ENCODE measurements at regions not wholly inside any gene's neighbourhood (a gene's known extent, or its start where the extent isn't known, plus 50 kb on each side); places are given as distances from the start of the nearest gene placed in this dataset.

- 100% methylated on average over 1 of the region's 3 CpGs for WGBS (ENCODE audit: insufficient coverage)
- H3K9me3 ChIP-seq (ENCODE audit: control extremely low read depth in 1 of 5, control insufficient read depth in 4 of 5, insufficient read depth in 2 of 5, low read depth in 1 of 5, low read length in 4 of 5) = peaks cover 0 to 3% (median 2%) of the 10 kb centered on the region in 5 experiments
- no peak overlapping the region for H3K27ac ChIP-seq (ENCODE audit: insufficient read depth in 1 of 2, low read depth in 1 of 2, low read length in 2 of 2, poor library complexity in 1 of 2, severe bottlenecking in 2 of 2)
Measured at GRCh38 chr11:29025001-29025400, 916.8 kb downstream of the METTL15 start.

DNA sequence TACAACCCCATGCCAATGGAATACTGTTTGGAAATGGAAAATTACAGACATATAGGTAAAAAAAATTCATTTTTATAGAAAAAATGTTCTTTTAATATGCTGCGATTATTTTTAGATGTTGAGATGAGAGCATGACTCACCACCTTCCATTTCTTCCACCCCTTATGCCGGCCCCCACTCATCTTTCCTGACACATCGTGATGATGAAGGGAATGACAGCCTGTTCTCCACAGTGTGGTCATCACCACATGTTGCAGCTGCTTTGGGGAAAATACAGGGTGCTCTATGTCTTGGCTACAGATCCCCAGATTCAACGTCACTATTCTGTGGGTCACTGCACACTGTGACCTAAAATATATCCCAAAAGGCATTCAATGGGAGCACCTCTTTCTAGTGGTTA, 916.2 kb downstream of the METTL15 start:
- H3K27me3 ChIP-seq (replicated peaks in 2 of 5; ENCODE audit: control insufficient read depth in 4 of 5, insufficient read depth in 5 of 5, low read length in 4 of 5) = no peaks in the 10 kb centered on the region
- no peak overlapping the region for H3K27ac ChIP-seq (ENCODE audit: insufficient read depth in 1 of 2, low read depth in 1 of 2, low read length in 2 of 2, poor library complexity in 1 of 2, severe bottlenecking in 2 of 2)
- H3K36me3 ChIP-seq (ENCODE audit: control insufficient read depth in 4 of 4, insufficient read depth in 4 of 4, low read length in 3 of 4) = no peaks in the 10 kb centered on the region
- ChIA-PET POLR2A (no interaction called here), CTCF (no interaction called here)
- 100% methylated on average over 1 of the region's 4 CpGs for WGBS (ENCODE audit: insufficient coverage)
- no peak for DNase-seq
- H3K9me3 ChIP-seq (ENCODE audit: control extremely low read depth in 1 of 5, control insufficient read depth in 4 of 5, insufficient read depth in 2 of 5, low read depth in 1 of 5, low read length in 4 of 5) = peaks cover 0 to 3% (median 2%) of the 10 kb centered on the region in 5 experiments
- no peak overlapping the region for H3K4me3 ChIP-seq (ENCODE audit: control insufficient read depth in 1 of 7, extremely low read depth in 1 of 7, insufficient read depth in 4 of 7, low read depth in 2 of 7, low read length in 6 of 7)
- H3K4me1 ChIP-seq (ENCODE audit: control extremely low read depth in 1 of 4, control insufficient read depth in 4 of 4, insufficient read depth in 4 of 4, low read length in 3 of 4) = no peaks in the 10 kb centered on the region

More at GRCh38 chr11:29025001-29025400, 916.8 kb downstream of the METTL15 start:
- Histone ChIP-seq H3K36me3 (ENCODE audit: control insufficient read depth in 4 of 4, insufficient read depth in 4 of 4, low read length in 3 of 4) (no peaks in the 10 kb centered on the region), H3K4me1 (ENCODE audit: control extremely low read depth in 1 of 4, control insufficient read depth in 4 of 4, insufficient read depth in 4 of 4, low read length in 3 of 4) (no peaks in the 10 kb centered on the region), H3K27me3 (replicated peaks in 2 of 5; ENCODE audit: control insufficient read depth in 4 of 5, insufficient read depth in 5 of 5, low read length in 4 of 5) (no peaks in the 10 kb centered on the region), H3K4me3 (ENCODE audit: control insufficient read depth in 1 of 7, extremely low read depth in 1 of 7, insufficient read depth in 4 of 7, low read depth in 2 of 7, low read length in 6 of 7) (no peak overlapping the region)
- DNase-seq = no peak
- CTCF ChIA-PET = no interaction called here
- POLR2A ChIA-PET = no interaction called here

DNA sequence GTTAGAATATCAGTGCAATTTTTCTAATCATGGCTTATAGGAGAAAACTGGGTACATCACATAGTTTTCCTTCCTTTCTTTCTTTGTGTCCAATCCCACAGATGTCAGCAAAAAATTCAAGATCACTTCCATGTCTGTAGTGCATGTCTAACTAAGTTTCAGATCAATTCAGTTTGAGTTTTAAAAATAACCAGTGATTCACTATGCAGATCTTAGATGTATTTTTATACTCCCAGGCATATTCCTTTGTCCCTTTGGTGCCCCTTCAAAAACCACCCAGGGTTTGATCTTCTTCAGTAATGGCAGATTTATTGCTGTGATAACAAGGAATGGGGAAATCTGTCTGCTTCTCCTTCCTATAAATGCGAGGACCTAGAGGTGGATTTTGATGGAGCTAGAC, 915.6 kb downstream of the METTL15 start:
- H3K9me3 ChIP-seq (ENCODE audit: control extremely low read depth in 1 of 5, control insufficient read depth in 4 of 5, insufficient read depth in 2 of 5, low read depth in 1 of 5, low read length in 4 of 5) = peaks cover 0 to 3% (median 2%) of the 10 kb centered on the region in 5 experiments
- ChIA-PET POLR2A (no interaction called here), CTCF (no interaction called here)
- H3K36me3 ChIP-seq (ENCODE audit: control insufficient read depth in 4 of 4, insufficient read depth in 4 of 4, low read length in 3 of 4) = no peaks in the 10 kb centered on the region
- H3K27ac ChIP-seq (ENCODE audit: insufficient read depth in 1 of 2, low read depth in 1 of 2, low read length in 2 of 2, poor library complexity in 1 of 2, severe bottlenecking in 2 of 2) = no peak overlapping the region
- H3K27me3 ChIP-seq (replicated peaks in 2 of 5; ENCODE audit: control insufficient read depth in 4 of 5, insufficient read depth in 5 of 5, low read length in 4 of 5) = no peaks in the 10 kb centered on the region
- DNase-seq = no peak
- WGBS (ENCODE audit: insufficient coverage) = no CpG with 5 or more reads among the region's 1 CpG
- H3K4me1 ChIP-seq (ENCODE audit: control extremely low read depth in 1 of 4, control insufficient read depth in 4 of 4, insufficient read depth in 4 of 4, low read length in 3 of 4) = no peaks in the 10 kb centered on the region
- H3K4me3 ChIP-seq (ENCODE audit: control insufficient read depth in 1 of 7, extremely low read depth in 1 of 7, insufficient read depth in 4 of 7, low read depth in 2 of 7, low read length in 6 of 7) = no peak overlapping the region

- 17% methylated on average over 1 of the region's 2 CpGs for WGBS (ENCODE audit: insufficient coverage)
- no peaks in the 10 kb centered on the region for H3K9me3 ChIP-seq (ENCODE audit: control extremely low read depth in 1 of 5, control insufficient read depth in 4 of 5, insufficient read depth in 2 of 5, low read depth in 1 of 5, low read length in 4 of 5)
- no peak overlapping the region for H3K27ac ChIP-seq (ENCODE audit: insufficient read depth in 1 of 2, low read depth in 1 of 2, low read length in 2 of 2, poor library complexity in 1 of 2, severe bottlenecking in 2 of 2)
- no peaks in the 10 kb centered on the region for H3K4me1 ChIP-seq (ENCODE audit: control extremely low read depth in 1 of 4, control insufficient read depth in 4 of 4, insufficient read depth in 4 of 4, low read length in 3 of 4)
- no peak overlapping the region for H3K4me3 ChIP-seq (ENCODE audit: control insufficient read depth in 1 of 7, extremely low read depth in 1 of 7, insufficient read depth in 4 of 7, low read depth in 2 of 7, low read length in 6 of 7)
- ChIA-PET CTCF (no interaction called here), POLR2A (no interaction called here)
- H3K36me3 ChIP-seq (ENCODE audit: control insufficient read depth in 4 of 4, insufficient read depth in 4 of 4, low read length in 3 of 4) = no peaks in the 10 kb centered on the region
- no peak for DNase-seq
- H3K27me3 ChIP-seq (replicated peaks in 2 of 5; ENCODE audit: control insufficient read depth in 4 of 5, insufficient read depth in 5 of 5, low read length in 4 of 5) = no peaks in the 10 kb centered on the region
Measured at GRCh38 chr11:29022676-29023075, 914.5 kb downstream of the METTL15 start.

GRCh38 chr11:29019960-29020683, 911.9 kb downstream of the METTL15 start:
- no peak overlapping the region for H3K27ac ChIP-seq (ENCODE audit: insufficient read depth in 1 of 2, low read depth in 1 of 2, low read length in 2 of 2, poor library complexity in 1 of 2, severe bottlenecking in 2 of 2)
- WGBS (ENCODE audit: insufficient coverage) = 83% methylated on average over 1 of the region's 3 CpGs
- H3K9me3 ChIP-seq (ENCODE audit: control extremely low read depth in 1 of 5, control insufficient read depth in 4 of 5, insufficient read depth in 2 of 5, low read depth in 1 of 5, low read length in 4 of 5) = no peaks in the 10 kb centered on the region
- H3K4me1 ChIP-seq (ENCODE audit: control extremely low read depth in 1 of 4, control insufficient read depth in 4 of 4, insufficient read depth in 4 of 4, low read length in 3 of 4) = no peaks in the 10 kb centered on the region
- DNase-seq = no peak
- CTCF ChIA-PET = no interaction called here
- POLR2A ChIA-PET = no interaction called here
- H3K27me3 ChIP-seq (replicated peaks in 2 of 5; ENCODE audit: control insufficient read depth in 4 of 5, insufficient read depth in 5 of 5, low read length in 4 of 5) = no peaks in the 10 kb centered on the region
- H3K36me3 ChIP-seq (ENCODE audit: control insufficient read depth in 4 of 4, insufficient read depth in 4 of 4, low read length in 3 of 4) = no peaks in the 10 kb centered on the region
- no peak overlapping the region for H3K4me3 ChIP-seq (ENCODE audit: control insufficient read depth in 1 of 7, extremely low read depth in 1 of 7, insufficient read depth in 4 of 7, low read depth in 2 of 7, low read length in 6 of 7)

GRCh38 chr11:29018631-29019030, 910.4 kb downstream of the METTL15 start:
- no CpG with 5 or more reads among the region's 2 CpGs for WGBS (ENCODE audit: insufficient coverage)
- no peaks in the 10 kb centered on the region for H3K9me3 ChIP-seq (ENCODE audit: control extremely low read depth in 1 of 5, control insufficient read depth in 4 of 5, insufficient read depth in 2 of 5, low read depth in 1 of 5, low read length in 4 of 5)
- H3K4me1 ChIP-seq (ENCODE audit: control extremely low read depth in 1 of 4, control insufficient read depth in 4 of 4, insufficient read depth in 4 of 4, low read length in 3 of 4) = no peaks in the 10 kb centered on the region
- ChIA-PET CTCF (no interaction called here), POLR2A (no interaction called here)
- DNase-seq = no peak
- H3K4me3 ChIP-seq (ENCODE audit: control insufficient read depth in 1 of 7, extremely low read depth in 1 of 7, insufficient read depth in 4 of 7, low read depth in 2 of 7, low read length in 6 of 7) = no peak overlapping the region
- H3K27ac ChIP-seq (ENCODE audit: insufficient read depth in 1 of 2, low read depth in 1 of 2, low read length in 2 of 2, poor library complexity in 1 of 2, severe bottlenecking in 2 of 2) = no peak overlapping the region
- no peaks in the 10 kb centered on the region for H3K27me3 ChIP-seq (replicated peaks in 2 of 5; ENCODE audit: control insufficient read depth in 4 of 5, insufficient read depth in 5 of 5, low read length in 4 of 5)
- H3K36me3 ChIP-seq (ENCODE audit: control insufficient read depth in 4 of 4, insufficient read depth in 4 of 4, low read length in 3 of 4) = no peaks in the 10 kb centered on the region

DNA sequence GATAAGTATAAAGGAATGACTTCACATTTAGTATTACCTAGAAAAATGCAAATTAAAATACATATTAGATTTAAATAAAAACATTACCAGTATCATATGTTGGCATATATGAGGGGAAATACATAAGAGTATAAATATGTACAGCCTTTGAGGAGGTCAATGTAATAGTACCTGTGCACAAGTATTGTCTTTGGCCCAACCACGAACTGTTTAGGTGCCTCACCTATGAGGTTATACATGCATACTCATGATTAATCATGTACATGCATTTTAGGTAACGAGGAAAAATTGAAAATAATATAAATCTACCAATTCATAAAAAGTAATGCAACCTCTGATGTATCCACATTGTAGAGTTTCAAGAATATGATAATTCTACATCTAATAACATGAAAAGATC, 909.8 kb downstream of the METTL15 start:
- Histone ChIP-seq H3K27me3 (replicated peaks in 2 of 5; ENCODE audit: control insufficient read depth in 4 of 5, insufficient read depth in 5 of 5, low read length in 4 of 5) (no peaks in the 10 kb centered on the region), H3K36me3 (ENCODE audit: control insufficient read depth in 4 of 4, insufficient read depth in 4 of 4, low read length in 3 of 4) (no peaks in the 10 kb centered on the region), H3K27ac (ENCODE audit: insufficient read depth in 1 of 2, low read depth in 1 of 2, low read length in 2 of 2, poor library complexity in 1 of 2, severe bottlenecking in 2 of 2) (no peak overlapping the region), H3K4me3 (ENCODE audit: control insufficient read depth in 1 of 7, extremely low read depth in 1 of 7, insufficient read depth in 4 of 7, low read depth in 2 of 7, low read length in 6 of 7) (no peak overlapping the region), H3K9me3 (ENCODE audit: control extremely low read depth in 1 of 5, control insufficient read depth in 4 of 5, insufficient read depth in 2 of 5, low read depth in 1 of 5, low read length in 4 of 5) (no peaks in the 10 kb centered on the region), H3K4me1 (ENCODE audit: control extremely low read depth in 1 of 4, control insufficient read depth in 4 of 4, insufficient read depth in 4 of 4, low read length in 3 of 4) (no peaks in the 10 kb centered on the region)
- POLR2A ChIA-PET = no interaction called here
- WGBS (ENCODE audit: insufficient coverage) = no CpG with 5 or more reads among the region's 2 CpGs
- no peak for DNase-seq
- CTCF ChIA-PET = no interaction called here
